H1 (cell line): ENCODE measurements at regions not wholly inside any gene's neighbourhood (a gene's known extent, or its start where the extent isn't known, plus 50 kb on each side); places are given as distances from the start of the nearest gene placed in this dataset.

ENCODE experiments used
- CTCF ChIA-PET: fragments of 300-600 bp; sonication (Branson Sonifier 250); formaldehyde crosslinking; loops from one replicate; lab custom pipeline; 2021; ENCODE audit not compliant: partially characterized antibody; lab: Charles Lee
- POLR2A ChIA-PET: fragments of 300-600 bp; sonication (Branson Sonifier 250); formaldehyde crosslinking; loops from one replicate; lab custom pipeline; 2021; ENCODE audit warnings: inconsistent platforms; ENCODE audit not compliant: partially characterized antibody; lab: Charles Lee
- DNase-seq, 2 experiments: peaks; one replicate each; pipeline versions ENCODE4 v3.0.0 to v3.0.0-alpha.2; 2010 to 2022; ENCODE audit warnings: low spot score in 2 of 2, low read depth in 1 of 2, mixed read lengths in 1 of 2
- FAIRE-seq: peaks from 2 replicates; lab custom pipeline; 2011; peaks lifted over from hg19 to GRCh38; lab: Jason Lieb, UNC
- H2AFZ ChIP-seq: 2 replicates; pipeline ENCODE4 v1.8.1; 2012; ENCODE audit warnings: low read length, inconsistent platforms
- H2AK5ac ChIP-seq: 2 replicates; pipeline ENCODE4 v1.6.1; 2013; ENCODE audit warnings: low read depth, low read length
- H2BK120ac ChIP-seq: replicated peaks from 2 replicates; pipeline ENCODE3; 2013; ENCODE audit warnings: low read depth, low read length, inconsistent platforms
- H2BK12ac ChIP-seq: 2 replicates; pipeline ENCODE4 v1.6.1; 2013; ENCODE audit warnings: low read depth, low read length
- H2BK15ac ChIP-seq: 2 replicates; pipeline ENCODE4 v1.6.1; 2013; ENCODE audit warnings: low read length
- H2BK20ac ChIP-seq: 2 replicates; pipeline ENCODE4 v1.6.1; 2013; ENCODE audit warnings: low read length
- H2BK5ac ChIP-seq: 2 replicates; pipeline ENCODE4 v1.6.1; 2013; ENCODE audit warnings: low read depth, low read length
- H3K14ac ChIP-seq: 2 replicates; pipeline ENCODE4 v1.6.1; 2013; ENCODE audit warnings: inconsistent platforms; ENCODE audit not compliant: insufficient read length
- H3K18ac ChIP-seq: 2 replicates; pipeline ENCODE4 v1.6.1; 2013; ENCODE audit warnings: low read length; ENCODE audit errors: extremely low read depth
- H3K23ac ChIP-seq: 2 replicates; pipeline ENCODE4 v1.6.1; 2013; ENCODE audit warnings: inconsistent platforms; ENCODE audit not compliant: insufficient read length
- H3K23me2 ChIP-seq: 2 replicates; pipeline ENCODE4 v1.6.1; 2013; ENCODE audit warnings: low read depth, low read length
- H3K27ac ChIP-seq: 2 replicates; pipeline ENCODE4 v1.6.1; 2011; ENCODE audit warnings: low read depth, low read length, inconsistent platforms
- H3K27me3 ChIP-seq, 4 experiments: replicated peaks in 1 of 4; 1 replicate in 1 of 4; 2 replicates in 3 of 4; pipeline versions ENCODE4 v1.6.1 to v1.8.1; 2011 to 2013; ENCODE audit warnings: low read length in 3 of 4, mild to moderate bottlenecking in 3 of 4, inconsistent platforms in 2 of 4, mixed read lengths in 2 of 4, moderate library complexity in 1 of 4; ENCODE audit not compliant: control insufficient read depth in 3 of 4, insufficient read depth in 3 of 4; ENCODE audit errors: extremely low read depth in 1 of 4
- H3K36me3 ChIP-seq, 4 experiments: 2 replicates each; pipeline versions ENCODE4 v1.6.1 to v1.8.1; 2011 to 2013; ENCODE audit warnings: mild to moderate bottlenecking in 4 of 4, low read length in 3 of 4, moderate library complexity in 2 of 4, control low read depth in 1 of 4, inconsistent platforms in 1 of 4; ENCODE audit not compliant: insufficient read depth in 4 of 4, control insufficient read depth in 2 of 4
- H3K4ac ChIP-seq: replicated peaks from 2 replicates; pipeline ENCODE3; 2013; ENCODE audit warnings: low read length, low read depth, mixed read lengths, inconsistent platforms; ENCODE audit not compliant: insufficient read length
- H3K4me1 ChIP-seq, 4 experiments: replicated peaks in 1 of 4; 1 replicate in 1 of 4; 2 replicates in 3 of 4; pipeline versions ENCODE4 v1.6.1 to v1.8.1; 2011 to 2013; ENCODE audit warnings: low read length in 3 of 4, inconsistent platforms in 2 of 4, mixed read lengths in 1 of 4; ENCODE audit not compliant: insufficient read depth in 4 of 4, control insufficient read depth in 3 of 4
- H3K4me2 ChIP-seq, 2 experiments: 2 replicates each; pipeline versions ENCODE4 v1.6.1 to v1.8.1; 2011 to 2013; ENCODE audit warnings: low read depth in 2 of 2, low read length in 2 of 2, control low read depth in 1 of 2, inconsistent platforms in 1 of 2, mild to moderate bottlenecking in 1 of 2; ENCODE audit not compliant: insufficient read depth in 1 of 2
- H3K4me3 ChIP-seq, 4 experiments: fragments of 200-600, 300-600 bp in 1 of 4; sonication (generic), shearing (Covaris generic), sonication (Bioruptor Twin) in 1 of 4; 2 replicates each; pipeline versions ENCODE4 v1.5.1 to v1.8.1; 2011 to 2016; ENCODE audit warnings: low read length in 4 of 4, low read depth in 3 of 4, control low read depth in 2 of 4, inconsistent platforms in 2 of 4, mild to moderate bottlenecking in 2 of 4, mixed read lengths in 1 of 4, moderate library complexity in 1 of 4; ENCODE audit not compliant: insufficient read depth in 2 of 4; ENCODE audit errors: extremely low read depth in 1 of 4
- H3K56ac ChIP-seq: replicated peaks from 2 replicates; pipeline ENCODE3; 2013; ENCODE audit warnings: low read depth, mild to moderate bottlenecking, mixed read lengths, low read length, inconsistent platforms; ENCODE audit not compliant: insufficient read length
- H3K79me1 ChIP-seq: 2 replicates; pipeline ENCODE4 v1.6.1; 2013; ENCODE audit warnings: low read depth, low read length, control low read depth
- H3K79me2 ChIP-seq, 2 experiments: 2 replicates each; pipeline versions ENCODE4 v1.6.1 to v1.8.1; 2012 to 2013; ENCODE audit warnings: low read length in 2 of 2, mild to moderate bottlenecking in 2 of 2, inconsistent platforms in 1 of 2; ENCODE audit not compliant: insufficient read depth in 2 of 2, control insufficient read depth in 1 of 2
- H3K9ac ChIP-seq, 4 experiments: replicated peaks in 1 of 4; 1 replicate in 1 of 4; 2 replicates in 3 of 4; pipeline versions ENCODE4 v1.6.1 to v1.8.1; 2011 to 2013; ENCODE audit warnings: low read depth in 3 of 4, low read length in 3 of 4, control low read depth in 2 of 4, mild to moderate bottlenecking in 2 of 4, moderate library complexity in 2 of 4, inconsistent platforms in 1 of 4; ENCODE audit errors: extremely low read depth in 1 of 4
- H3K9me3 ChIP-seq, 2 experiments: 2 replicates each; pipeline versions ENCODE4 v1.6.1 to v1.8.1; 2012 to 2013; ENCODE audit warnings: mild to moderate bottlenecking in 2 of 2, moderate library complexity in 2 of 2, control low read depth in 1 of 2, inconsistent platforms in 1 of 2, low read depth in 1 of 2, low read length in 1 of 2, mixed read lengths in 1 of 2; ENCODE audit not compliant: insufficient read depth in 2 of 2
- H4K20me1 ChIP-seq, 2 experiments: replicated peaks in 1 of 2; 2 replicates each; pipeline versions ENCODE3 to v1.8.1; 2011 to 2013; ENCODE audit warnings: inconsistent platforms in 2 of 2, low read length in 2 of 2, mild to moderate bottlenecking in 1 of 2; ENCODE audit not compliant: insufficient read depth in 2 of 2, control insufficient read depth in 1 of 2
- H4K5ac ChIP-seq: 2 replicates; pipeline ENCODE4 v1.6.1; 2013; ENCODE audit warnings: low read length, low read depth, mixed read lengths, inconsistent platforms; ENCODE audit not compliant: insufficient read length
- H4K8ac ChIP-seq: 2 replicates; pipeline ENCODE4 v1.8.0; 2013; ENCODE audit warnings: mild to moderate bottlenecking, moderate library complexity, low read length, inconsistent platforms; ENCODE audit not compliant: insufficient read depth; ENCODE audit errors: extremely low read depth
- H4K91ac ChIP-seq: replicated peaks from 2 replicates; pipeline ENCODE3; 2013; ENCODE audit warnings: low read length, mixed read lengths, inconsistent platforms; ENCODE audit not compliant: insufficient read length
- WGBS, 2 experiments: shearing (Covaris generic) in 1 of 2; methylation state at CpG; one replicate each; pipeline versions ENCODE4 v1.1.6 to v1.1.7; 2013 to 2015; ENCODE audit warnings: low lambda C conversion rate in 2 of 2, mixed read lengths in 2 of 2, inconsistent platforms in 1 of 2, low coverage in 1 of 2, missing lambda C conversion rate in 1 of 2; ENCODE audit not compliant: insufficient replicate concordance in 2 of 2, insufficient coverage in 1 of 2, insufficient read length in 1 of 2; ENCODE audit errors: extremely low coverage in 1 of 2, missing lambda C conversion rate in 1 of 2; 5-methylcytosine and 5-hydroxymethylcytosine counted together
- TF ChIP-seq, protein P1 (sequence below): IDR thresholded peaks from 2 replicates; pipeline ENCODE4 v1.6.1; 2012; ENCODE audit warnings: inconsistent platforms

- H2AFZ ChIP-seq, result no peak overlapping the region
- no peak overlapping the region for H4K8ac ChIP-seq
- H3K9me3 ChIP-seq, result no peaks in the 10 kb centered on the region
- ChIA-PET POLR2A (no interaction called here), CTCF (interaction anchor here (1.1 kb wide), 3 partner anchors 13 to 27 kb away, joined by 3 to 4 read pairs (median 3); no protein-coding TSS in a partner anchor)
- H4K91ac ChIP-seq, result no peak overlapping the region
- no peak overlapping the region for H2BK5ac ChIP-seq
- no peak overlapping the region for H3K9ac ChIP-seq
- H2BK15ac ChIP-seq, result no peak overlapping the region
- no peaks in the 10 kb centered on the region for H3K36me3 ChIP-seq
- no peak overlapping the region for H3K14ac ChIP-seq
- H3K79me1 ChIP-seq, result no peaks in the 10 kb centered on the region
- no peaks in the 10 kb centered on the region for H4K20me1 ChIP-seq
- H3K4me2 ChIP-seq, result no peak overlapping the region
- no peak overlapping the region for H2AK5ac ChIP-seq
- H3K4me1 ChIP-seq, result peaks cover 0 to 2% (median 0%) of the 10 kb centered on the region in 4 experiments; a peak in 1 of 7 replicates
- H2BK20ac ChIP-seq, result no peak overlapping the region
- H3K79me2 ChIP-seq, result no peaks in the 10 kb centered on the region
- H3K4ac ChIP-seq, result no peak overlapping the region
- H3K18ac ChIP-seq, result no peak overlapping the region
- no peak overlapping the region for H3K23ac ChIP-seq
- TF ChIP-seq, protein P1, sequence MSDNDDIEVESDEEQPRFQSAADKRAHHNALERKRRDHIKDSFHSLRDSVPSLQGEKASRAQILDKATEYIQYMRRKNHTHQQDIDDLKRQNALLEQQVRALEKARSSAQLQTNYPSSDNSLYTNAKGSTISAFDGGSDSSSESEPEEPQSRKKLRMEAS, result no peak
- no peak overlapping the region for H2BK120ac ChIP-seq
- no peak overlapping the region for H3K27ac ChIP-seq
- H3K23me2 ChIP-seq, result no peaks in the 10 kb centered on the region
- no peak overlapping the region for H3K56ac ChIP-seq
- no peak for FAIRE-seq
- 91% methylated on average over 1 of the region's 1 CpG; no CpG with 5 or more reads in 1 of the 2 experiments for WGBS, 2 experiments
- DNase-seq, result no peak
- H3K27me3 ChIP-seq, result no peaks in the 10 kb centered on the region
- H3K4me3 ChIP-seq, result no peak overlapping the region
- no peak overlapping the region for H2BK12ac ChIP-seq
- no peak overlapping the region for H4K5ac ChIP-seq
These were observed 141.9 kb downstream of the SUCLA2 start for GRCh38 chr13:47859165-47859564.
